ENCODE measurements at regions not wholly inside any gene's neighbourhood (a gene's known extent, or its start where the extent isn't known, plus 50 kb on each side); places are given as distances from the start of the nearest gene placed in this dataset.

- TF ChIP-seq, protein P1, sequence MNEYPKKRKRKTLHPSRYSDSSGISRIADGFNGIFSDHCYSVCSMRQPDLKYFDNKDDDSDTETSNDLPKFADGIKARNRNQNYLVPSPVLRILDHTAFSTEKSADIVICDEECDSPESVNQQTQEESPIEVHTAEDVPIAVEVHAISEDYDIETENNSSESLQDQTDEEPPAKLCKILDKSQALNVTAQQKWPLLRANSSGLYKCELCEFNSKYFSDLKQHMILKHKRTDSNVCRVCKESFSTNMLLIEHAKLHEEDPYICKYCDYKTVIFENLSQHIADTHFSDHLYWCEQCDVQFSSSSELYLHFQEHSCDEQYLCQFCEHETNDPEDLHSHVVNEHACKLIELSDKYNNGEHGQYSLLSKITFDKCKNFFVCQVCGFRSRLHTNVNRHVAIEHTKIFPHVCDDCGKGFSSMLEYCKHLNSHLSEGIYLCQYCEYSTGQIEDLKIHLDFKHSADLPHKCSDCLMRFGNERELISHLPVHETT (CRISPR knock-in tag; conservative IDR thresholded peaks at IDR 0.05), result no peak
- no peak for TF ChIP-seq FOXA3 (CRISPR knock-in tag; IDR thresholded peaks at IDR 0.05)
Measured at GRCh38 chr15:36434177-36434576, 145.2 kb upstream of the CDIN1 start (continued).

- no peaks in the 10 kb centered on the region for H4K20me1 ChIP-seq (ENCODE audit: insufficient read depth, low read length)
- no peak overlapping the region for H2AFZ ChIP-seq (ENCODE audit: low read length)
- ChIA-PET CTCF (ENCODE audit: low intra/inter-chr PET ratio, low total read pairs) (no interaction called here), POLR2A (no interaction called here)
- no peak overlapping the region for H3K4me2 ChIP-seq (ENCODE audit: low read depth, low read length)
- in situ Hi-C loops (cut with HindIII; ENCODE audit: extremely low pct_ligation_motif_present, low pct_unique_long_range_greater_than_20kb), result no loop called here
- no peak overlapping the region for H3K27ac ChIP-seq (ENCODE audit: extremely low read length, insufficient read depth, low read length)
- WGBS (ENCODE audit: low lambda C conversion rate), result 0% methylated on average over 3 of the region's 3 CpGs
- intact Hi-C loops (cut with micrococcal nuclease; ENCODE audit: unreplicated experiment), result no loop called here
- H3K4me3 ChIP-seq (replicated peaks in 1 of 3; ENCODE audit: insufficient read depth in 1 of 3, low read depth in 2 of 3, low read length in 3 of 3), result no peak overlapping the region
- no peaks in the 10 kb centered on the region for H3K27me3 ChIP-seq (ENCODE audit: control insufficient read depth in 1 of 2, insufficient read depth in 2 of 2, low read length in 2 of 2)
- no peaks in the 10 kb centered on the region for H3K79me2 ChIP-seq (ENCODE audit: insufficient read depth, low read length)
- no peaks in the 10 kb centered on the region for H3K4me1 ChIP-seq (ENCODE audit: insufficient read depth, low read length)
- no peak for DNase-seq (ENCODE audit: low spot score)
- no peaks in the 10 kb centered on the region for H3K36me3 ChIP-seq (replicated peaks in 1 of 2; ENCODE audit: control insufficient read depth in 1 of 2, insufficient read depth in 2 of 2, low read length in 2 of 2)
- no peak overlapping the region for H3K9ac ChIP-seq (ENCODE audit: insufficient read depth, low read depth, low read length)
- ATAC-seq, result no peak
- TF ChIP-seq MED1 (CRISPR knock-in tag; IDR thresholded peaks at IDR 0.05), result no peak
- TF ChIP-seq GATAD2A (CRISPR knock-in tag; IDR thresholded peaks at IDR 0.05), result no peak
- no peak for TF ChIP-seq POLR2AphosphoS2 (IDR thresholded peaks at IDR 0.05; ENCODE audit: low read depth, low read length)
- TF ChIP-seq PHB2 (IDR thresholded peaks at IDR 0.05; ENCODE audit: partially characterized antibody), result no peak
- TF ChIP-seq ZNF333 (CRISPR knock-in tag; IDR thresholded peaks at IDR 0.05; ENCODE audit: borderline replicate concordance), result no peak
- no peak for TF ChIP-seq PHF8 (CRISPR knock-in tag; IDR thresholded peaks at IDR 0.05)
- TF ChIP-seq ZNF780A (CRISPR knock-in tag; IDR thresholded peaks at IDR 0.05), result no peak
- TF ChIP-seq ATAD3A (CRISPR knock-in tag; IDR thresholded peaks at IDR 0.05), result no peak
- TF ChIP-seq YY1 (IDR thresholded peaks at IDR 0.05; ENCODE audit: insufficient read depth, insufficient replicate concordance, low read depth, low read length), result no peak
- no peak for TF ChIP-seq TAF15 (IDR thresholded peaks at IDR 0.05; ENCODE audit: low read depth, low read length, poor library complexity, severe bottlenecking)
- H3K9me3 ChIP-seq (ENCODE audit: low read length), result no peaks in the 10 kb centered on the region
- BruUV-seq (replicated peaks), result no TSS peak
- no peak for FAIRE-seq
Measured at GRCh38 chr15:36438499-36438898, 140.9 kb upstream of the CDIN1 start.

Measured in HepG2 (cell line).